Smooth muscle cell (in vitro differentiated cells): ENCODE measurements at regions not wholly inside any gene's neighbourhood (a gene's known extent, or its start where the extent isn't known, plus 50 kb on each side); places are given as distances from the start of the nearest gene placed in this dataset.
"Not testable (repeated sequence)": the region's sequence is repeated elsewhere in the genome, so short reads cannot be mapped to it uniquely, and the experiment has no call there.

Experiments used
- DNase-seq: peaks from one replicate; lab custom pipeline; 2025; ENCODE audit not compliant: unreplicated experiment; lab: John Stamatoyannopoulos, UW
- H2AFZ ChIP-seq: fragments of 200-600 bp; sonication (generic); 2 replicates; pipeline ENCODE4 v1.6.0; 2016; ENCODE audit warnings: antibody characterized with exemption, low read depth, mild to moderate bottlenecking
- H3F3A ChIP-seq: fragments of 200-600 bp; sonication (generic); 2 replicates; pipeline ENCODE4 v1.6.0; 2017; ENCODE audit warnings: antibody characterized with exemption, low read depth
- H3K27ac ChIP-seq: fragments of 200-600 bp; sonication (generic); 2 replicates; pipeline ENCODE4 v1.5.1; 2016; ENCODE audit warnings: low read depth, mild to moderate bottlenecking
- H3K27me3 ChIP-seq: fragments of 200-600 bp; sonication (generic); 2 replicates; pipeline ENCODE4 v1.6.1; 2016; ENCODE audit warnings: low read depth, mild to moderate bottlenecking
- H3K36me3 ChIP-seq: fragments of 200-600 bp; sonication (generic); 2 replicates; pipeline ENCODE4 v1.5.1; 2016; ENCODE audit warnings: low read depth
- H3K4me1 ChIP-seq: fragments of 200-600 bp; sonication (generic); 2 replicates; pipeline ENCODE4 v1.5.1; 2016; ENCODE audit warnings: low read depth
- H3K4me2 ChIP-seq: fragments of 200-600 bp; sonication (generic); 2 replicates; pipeline ENCODE4 v1.6.0; 2016; ENCODE audit warnings: mild to moderate bottlenecking
- H3K4me3 ChIP-seq: fragments of 200-600 bp; sonication (generic); 2 replicates; pipeline ENCODE4 v1.5.1; 2016; ENCODE audit warnings: mild to moderate bottlenecking
- H3K79me2 ChIP-seq: fragments of 200-600 bp; sonication (generic); 2 replicates; pipeline ENCODE4 v1.6.0; 2016; ENCODE audit warnings: low read depth, mild to moderate bottlenecking
- H3K9ac ChIP-seq: fragments of 200-600 bp; sonication (generic); 2 replicates; pipeline ENCODE4 v1.6.0; 2016; ENCODE audit warnings: low read depth
- H3K9me3 ChIP-seq: fragments of 200-600 bp; sonication (generic); replicated peaks from 2 replicates; pipeline ENCODE4 v1.5.1; 2016; ENCODE audit warnings: low read depth
- H4K20me1 ChIP-seq: fragments of 200-600 bp; sonication (generic); 2 replicates; pipeline ENCODE4 v1.6.0; 2016; ENCODE audit warnings: low read depth
- CTCF ChIP-seq: fragments of 200-600 bp; sonication (generic); IDR thresholded peaks from 2 replicates; pipeline ENCODE4 v1.5.1; 2017; ENCODE audit warnings: borderline replicate concordance, mild to moderate bottlenecking, antibody characterized with exemption; ENCODE audit not compliant: insufficient read depth, poor library complexity, severe bottlenecking
- WGBS: methylation state at CpG from one replicate; pipeline ENCODE4 v1.1.7; 2016; ENCODE audit warnings: low lambda C conversion rate; 5-methylcytosine and 5-hydroxymethylcytosine counted together

- Histone ChIP-seq H4K20me1 (no peaks in the 10 kb centered on the region), H3K4me3 (no peak overlapping the region), H3K4me1 (no peaks in the 10 kb centered on the region), H3K27me3 (no peaks in the 10 kb centered on the region), H3K9ac (no peak overlapping the region), H3F3A (no peaks in the 10 kb centered on the region), H3K27ac (no peak overlapping the region), H2AFZ (no peak overlapping the region), H3K4me2 (peak overlapping the region; percentile 11), H3K79me2 (no peaks in the 10 kb centered on the region), H3K36me3 (no peaks in the 10 kb centered on the region), H3K9me3 (no peaks in the 10 kb centered on the region)
- 84% methylated on average over 12 of the region's 12 CpGs for WGBS
- no peak for DNase-seq
- no peak for TF ChIP-seq CTCF
These were observed 159.1 kb upstream of the TOP1 start for GRCh38 chr20:40869218-40870147.

- Histone ChIP-seq H3K9me3 (no peaks in the 10 kb centered on the region), H4K20me1 (no peaks in the 10 kb centered on the region), H3K36me3 (no peaks in the 10 kb centered on the region), H3F3A (no peaks in the 10 kb centered on the region), H3K27ac (no peak overlapping the region), H3K4me3 (no peak overlapping the region), H3K4me2 (no peak overlapping the region), H3K27me3 (no peaks in the 10 kb centered on the region), H3K9ac (no peak overlapping the region), H3K79me2 (no peaks in the 10 kb centered on the region), H2AFZ (no peak overlapping the region), H3K4me1 (no peaks in the 10 kb centered on the region)
- no peak for DNase-seq
- 76% methylated on average over 9 of the region's 9 CpGs for WGBS
- no peak for TF ChIP-seq CTCF
These were observed 153.2 kb upstream of the TOP1 start for GRCh38 chr20:40875116-40876085.

GRCh38 chr20:40878099-40878498 is 150.5 kb upstream of the TOP1 start:
- not testable (repeated sequence) for H3K9me3 ChIP-seq, H3K4me1 ChIP-seq, H2AFZ ChIP-seq, H3K4me2 ChIP-seq, H3K9ac ChIP-seq, H3K36me3 ChIP-seq, DNase-seq, H3K4me3 ChIP-seq, H3K79me2 ChIP-seq, H3K27ac ChIP-seq, H4K20me1 ChIP-seq, H3K27me3 ChIP-seq, H3F3A ChIP-seq
- 82% methylated on average over 1 of the region's 1 CpG for WGBS

- H3K4me1 ChIP-seq: no peaks in the 10 kb centered on the region
- no peaks in the 10 kb centered on the region for H3K9me3 ChIP-seq
- no peak overlapping the region for H3K27ac ChIP-seq
- H3K4me3 ChIP-seq: no peak overlapping the region
- DNase-seq: no peak
- H4K20me1 ChIP-seq: no peaks in the 10 kb centered on the region
- no peaks in the 10 kb centered on the region for H3F3A ChIP-seq
- H3K36me3 ChIP-seq: no peaks in the 10 kb centered on the region
- TF ChIP-seq CTCF: no peak
- H3K9ac ChIP-seq: no peak overlapping the region
- H3K4me2 ChIP-seq: no peak overlapping the region
- H2AFZ ChIP-seq: no peak overlapping the region
- no peaks in the 10 kb centered on the region for H3K79me2 ChIP-seq
- WGBS: 87% methylated on average over 3 of the region's 3 CpGs
- H3K27me3 ChIP-seq: peaks cover 5% of the 10 kb centered on the region
These were observed 148.4 kb upstream of the TOP1 start for GRCh38 chr20:40880063-40880728.
